OCI-LY1 (cell line): ENCODE measurements at regions not wholly inside any gene's neighbourhood (a gene's known extent, or its start where the extent isn't known, plus 50 kb on each side); places are given as distances from the start of the nearest gene placed in this dataset.

Source experiments
- H2AFZ ChIP-seq: fragments of 200-600 bp; sonication (generic), shearing (Covaris generic); 2 replicates; pipeline ENCODE4 v1.6.0; 2014; ENCODE audit warnings: antibody characterized with exemption, mild to moderate bottlenecking, low read length
- H3F3A ChIP-seq: fragments of 200-600 bp; sonication (generic), shearing (Covaris generic); 2 replicates; pipeline ENCODE4 v1.6.0; 2014; ENCODE audit warnings: mild to moderate bottlenecking, antibody characterized with exemption, low read length, moderate library complexity; ENCODE audit not compliant: insufficient read depth
- H3K27ac ChIP-seq: fragments of 200-600 bp; sonication (generic); 2 replicates; pipeline ENCODE4 v1.5.1; 2014; ENCODE audit warnings: low read length, mixed run types, mild to moderate bottlenecking, low read depth; ENCODE audit not compliant: poor library complexity, severe bottlenecking
- H3K27me3 ChIP-seq: fragments of 200-600 bp; sonication (generic); 2 replicates; pipeline ENCODE4 v1.6.0; 2014; ENCODE audit warnings: antibody characterized with exemption, mild to moderate bottlenecking, low read length, moderate library complexity; ENCODE audit not compliant: insufficient read depth
- H3K36me3 ChIP-seq: fragments of 200-600 bp; sonication (generic); 2 replicates; pipeline ENCODE4 v1.6.1; 2014; ENCODE audit warnings: mild to moderate bottlenecking, antibody characterized with exemption, low read length, moderate library complexity, mixed read lengths; ENCODE audit not compliant: insufficient read depth
- H3K4me1 ChIP-seq: fragments of 200-600 bp; sonication (generic); 2 replicates; pipeline ENCODE4 v1.5.1; 2014; ENCODE audit warnings: mild to moderate bottlenecking, low read length, moderate library complexity; ENCODE audit not compliant: insufficient read depth, severe bottlenecking
- H3K4me2 ChIP-seq: fragments of 200-600 bp; sonication (generic), shearing (Covaris generic); 2 replicates; pipeline ENCODE4 v1.6.1; 2014; ENCODE audit warnings: low read length
- H3K4me3 ChIP-seq: fragments of 200-600 bp; sonication (generic); 2 replicates; pipeline ENCODE4 v1.5.1; 2014; ENCODE audit warnings: low read length, low read depth, mild to moderate bottlenecking, mixed read lengths; ENCODE audit not compliant: poor library complexity, severe bottlenecking
- H3K79me2 ChIP-seq: fragments of 200-600 bp; shearing (Covaris generic); 2 replicates; pipeline ENCODE4 v1.6.1; 2016; ENCODE audit warnings: mixed run types, low read length, mixed read lengths; ENCODE audit not compliant: insufficient read depth
- H3K9ac ChIP-seq: fragments of 200-600 bp; sonication (generic), shearing (Covaris generic); 2 replicates; pipeline ENCODE4 v1.6.1; 2014; ENCODE audit warnings: mild to moderate bottlenecking, low read length, mixed read lengths
- H3K9me2 ChIP-seq: fragments of 200-600 bp; sonication (generic), shearing (Covaris generic); 2 replicates; pipeline ENCODE4 v1.6.1; 2014; ENCODE audit warnings: low read depth, mild to moderate bottlenecking, low read length, mixed read lengths
- H3K9me3 ChIP-seq: fragments of 200-600 bp; shearing (Covaris generic); 2 replicates; pipeline ENCODE4 v1.6.1; 2014; ENCODE audit warnings: low read length, mixed read lengths
- H4K20me1 ChIP-seq: fragments of 200-600 bp; sonication (generic), shearing (Covaris generic); 2 replicates; pipeline ENCODE4 v1.6.0; 2016; ENCODE audit warnings: mild to moderate bottlenecking, low read length; ENCODE audit not compliant: insufficient read depth
- CTCF ChIP-seq: fragments of 200-600 bp; sonication (generic), shearing (Covaris generic); IDR thresholded peaks from 2 replicates; pipeline ENCODE4 v1.5.1; 2017; ENCODE audit warnings: mild to moderate bottlenecking, antibody characterized with exemption, low read length, moderate library complexity, mixed read lengths
- EZH2 ChIP-seq: fragments of 200-600 bp; sonication (generic), shearing (Covaris generic); IDR thresholded peaks from 2 replicates; pipeline ENCODE4 v1.8.0; 2017; ENCODE audit warnings: borderline replicate concordance, mixed run types, mild to moderate bottlenecking, antibody characterized with exemption, low read length, moderate library complexity, mixed read lengths

GRCh38 chr3:187958432-187959003, 195.4 kb upstream of the LPP start:
- no peak overlapping the region for H2AFZ ChIP-seq
- H3K9me3 ChIP-seq: no peaks in the 10 kb centered on the region
- no peaks in the 10 kb centered on the region for H3K9me2 ChIP-seq
- peak overlapping the region; percentile 0 for H3K4me3 ChIP-seq
- no peak for TF ChIP-seq EZH2
- no peak for TF ChIP-seq CTCF
- H3K27me3 ChIP-seq: no peaks in the 10 kb centered on the region
- H3K27ac ChIP-seq: peak overlapping the region; percentile 97
- peaks cover 2% of the 10 kb centered on the region for H3F3A ChIP-seq
- peak overlapping the region; percentile 76 for H3K9ac ChIP-seq
- peaks cover 8% of the 10 kb centered on the region; the same call in 1 of the 2 replicates for H3K79me2 ChIP-seq
- H3K4me2 ChIP-seq: peak overlapping the region; percentile 44
- H3K4me1 ChIP-seq: peaks cover 98% of the 10 kb centered on the region
- H4K20me1 ChIP-seq: no peaks in the 10 kb centered on the region
- H3K36me3 ChIP-seq: peaks cover 21% of the 10 kb centered on the region; the same call in 1 of the 2 replicates

- TF ChIP-seq EZH2 (no peak), CTCF (no peak)
- Histone ChIP-seq H3F3A (peaks cover 13% of the 10 kb centered on the region), H3K9me3 (no peaks in the 10 kb centered on the region)
Observed at GRCh38 chr3:187960820-187961219, 193.1 kb upstream of the LPP start.

GRCh38 chr3:187961366-187961765, 192.6 kb upstream of the LPP start:
- H3K4me3 ChIP-seq: no peak overlapping the region
- peaks cover 100% of the 10 kb centered on the region for H3K4me1 ChIP-seq
- no peak overlapping the region for H2AFZ ChIP-seq
- peak overlapping the region; percentile 1; the same call in 1 of the 2 replicates for H3K9ac ChIP-seq
- H3K9me3 ChIP-seq: no peaks in the 10 kb centered on the region
- H3K79me2 ChIP-seq: peaks cover 8% of the 10 kb centered on the region; the same call in 1 of the 2 replicates
- no peaks in the 10 kb centered on the region for H3K9me2 ChIP-seq
- peak overlapping the region; percentile 97 for H3K27ac ChIP-seq
- TF ChIP-seq CTCF (no peak), EZH2 (no peak)
- H3K36me3 ChIP-seq: peaks cover 39% of the 10 kb centered on the region
- H4K20me1 ChIP-seq: no peaks in the 10 kb centered on the region
- no peaks in the 10 kb centered on the region for H3K27me3 ChIP-seq
- H3F3A ChIP-seq: peaks cover 13% of the 10 kb centered on the region
- H3K4me2 ChIP-seq: no peak overlapping the region

More at GRCh38 chr3:187960820-187961219, 193.1 kb upstream of the LPP start:
- Histone ChIP-seq H3K79me2 (peaks cover 8% of the 10 kb centered on the region; the same call in 1 of the 2 replicates), H3K36me3 (peaks cover 33% of the 10 kb centered on the region; the same call in 1 of the 2 replicates), H3K27ac (peak overlapping the region; percentile 97), H3K9me2 (no peaks in the 10 kb centered on the region), H2AFZ (no peak overlapping the region), H3K4me1 (peaks cover 98% of the 10 kb centered on the region), H3K9ac (peak overlapping the region; percentile 1; the same call in 1 of the 2 replicates), H4K20me1 (no peaks in the 10 kb centered on the region), H3K27me3 (no peaks in the 10 kb centered on the region), H3K4me3 (no peak overlapping the region), H3K4me2 (no peak overlapping the region)
